ENCODE measurements at regions not wholly inside any gene's neighbourhood (a gene's known extent, or its start where the extent isn't known, plus 50 kb on each side); places are given as distances from the start of the nearest gene placed in this dataset.

DNA sequence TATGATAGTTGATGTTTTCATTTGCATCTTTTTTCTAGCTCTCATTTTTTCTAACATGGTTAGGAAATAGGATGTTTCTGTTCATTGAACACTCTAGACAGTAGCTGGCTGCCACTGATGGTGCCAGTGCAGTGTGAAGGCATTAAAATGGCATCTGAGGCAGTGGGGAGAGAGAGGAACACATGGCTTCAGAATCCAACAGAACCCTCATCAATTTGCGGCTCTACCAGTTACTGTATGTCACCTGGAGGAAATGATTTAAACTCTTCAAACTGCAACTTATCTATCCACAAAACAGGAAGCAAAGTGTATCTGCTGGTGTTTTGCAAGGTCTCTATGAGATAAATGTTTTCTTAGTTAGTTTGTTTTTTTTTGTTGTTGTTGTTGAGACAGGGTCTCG, 305.2 kb upstream of the PRKCQ start:
- no peak overlapping the region for H3K27ac ChIP-seq (ENCODE audit: insufficient read depth, low read depth, low read length)
- DNase-seq (ENCODE audit: low read depth, low spot score) (no peak), FAIRE-seq (no peak)
- intact Hi-C loops (cut with micrococcal nuclease) (no loop called here), dilution Hi-C loops (cut with MboI; ENCODE audit: extremely low pct_ligation_motif_present, low sequenced_read_pairs) (no loop called here)
- H3K4me3 ChIP-seq (replicated peaks in 1 of 3; ENCODE audit: insufficient read depth in 1 of 3, low read depth in 1 of 3, low read length in 3 of 3): no peak overlapping the region
- no peaks in the 10 kb centered on the region for H3K9me1 ChIP-seq (replicated peaks; ENCODE audit: control insufficient read depth, extremely low read depth, insufficient read depth, low read length)
- H3K79me2 ChIP-seq (ENCODE audit: control insufficient read depth, insufficient read depth, low read length): no peaks in the 10 kb centered on the region
- no peaks in the 10 kb centered on the region for H3K4me1 ChIP-seq (ENCODE audit: control insufficient read depth, extremely low read depth, insufficient read depth, low read length)
- H3K36me3 ChIP-seq (ENCODE audit: control insufficient read depth in 2 of 2, extremely low read depth in 1 of 2, insufficient read depth in 2 of 2, low read length in 2 of 2): no peaks in the 10 kb centered on the region
- no TSS peak for BruUV-seq (replicated peaks)
- H3K9ac ChIP-seq (replicated peaks; ENCODE audit: extremely low read depth, insufficient read depth, low read length): no peak overlapping the region
- ChIA-PET POLR2A (no interaction called here), CTCF (interaction anchor here (1.3 kb wide), 1 partner anchor 164 kb away, joined by 3 read pairs; no protein-coding TSS in a partner anchor)
- H2AFZ ChIP-seq (ENCODE audit: low read depth, low read length): no peak overlapping the region
- H3K9me3 ChIP-seq (replicated peaks; ENCODE audit: control insufficient read depth, insufficient read depth, low read length): no peaks in the 10 kb centered on the region
- TF ChIP-seq GATA2 (IDR thresholded peaks at IDR 0.05; ENCODE audit: insufficient read depth, insufficient read length, low read depth, low read length) (no peak), EZH2 (IDR thresholded peaks at IDR 0.05; ENCODE audit: borderline replicate concordance, low read depth, low read length, severe bottlenecking) (no peak), MAX (IDR thresholded peaks at IDR 0.05; ENCODE audit: insufficient read depth, insufficient read length) (no peak), FOS (IDR thresholded peaks at IDR 0.05; ENCODE audit: borderline replicate concordance, insufficient read depth, low read length) (no peak), POLR2AphosphoS5 (IDR thresholded peaks at IDR 0.05; ENCODE audit: insufficient read depth, low read depth, low read length) (no peak), MYC (IDR thresholded peaks at IDR 0.05; ENCODE audit: low read depth, low read length) (no peak), JUN (IDR thresholded peaks at IDR 0.05; ENCODE audit: borderline replicate concordance, insufficient read depth, insufficient read length, low read depth) (no peak), POLR2A (IDR thresholded peaks at IDR 0.05; ENCODE audit: low read depth, low read length) (no peak)
- TF ChIP-seq, protein P1, sequence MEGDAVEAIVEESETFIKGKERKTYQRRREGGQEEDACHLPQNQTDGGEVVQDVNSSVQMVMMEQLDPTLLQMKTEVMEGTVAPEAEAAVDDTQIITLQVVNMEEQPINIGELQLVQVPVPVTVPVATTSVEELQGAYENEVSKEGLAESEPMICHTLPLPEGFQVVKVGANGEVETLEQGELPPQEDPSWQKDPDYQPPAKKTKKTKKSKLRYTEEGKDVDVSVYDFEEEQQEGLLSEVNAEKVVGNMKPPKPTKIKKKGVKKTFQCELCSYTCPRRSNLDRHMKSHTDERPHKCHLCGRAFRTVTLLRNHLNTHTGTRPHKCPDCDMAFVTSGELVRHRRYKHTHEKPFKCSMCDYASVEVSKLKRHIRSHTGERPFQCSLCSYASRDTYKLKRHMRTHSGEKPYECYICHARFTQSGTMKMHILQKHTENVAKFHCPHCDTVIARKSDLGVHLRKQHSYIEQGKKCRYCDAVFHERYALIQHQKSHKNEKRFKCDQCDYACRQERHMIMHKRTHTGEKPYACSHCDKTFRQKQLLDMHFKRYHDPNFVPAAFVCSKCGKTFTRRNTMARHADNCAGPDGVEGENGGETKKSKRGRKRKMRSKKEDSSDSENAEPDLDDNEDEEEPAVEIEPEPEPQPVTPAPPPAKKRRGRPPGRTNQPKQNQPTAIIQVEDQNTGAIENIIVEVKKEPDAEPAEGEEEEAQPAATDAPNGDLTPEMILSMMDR (IDR thresholded peaks at IDR 0.05; ENCODE audit: extremely low read depth in 1 of 2, insufficient read depth in 1 of 2, low read depth in 1 of 2, low read length in 2 of 2): no peak
- H3K4me2 ChIP-seq (ENCODE audit: insufficient read depth, low read length): no peak overlapping the region
- no peaks in the 10 kb centered on the region for H4K20me1 ChIP-seq (replicated peaks; ENCODE audit: control insufficient read depth, extremely low read depth, insufficient read depth, low read length)
- no peaks in the 10 kb centered on the region for H3K27me3 ChIP-seq (ENCODE audit: control insufficient read depth in 2 of 2, insufficient read depth in 2 of 2, low read length in 2 of 2)
